Stimulated activated naive CD8-positive, alpha-beta T cell treated with anti-CD3 and anti-CD28 coated beads, Interleukin-15, amount 100 ng/mL, for 72 hours (primary cell): ENCODE measurements at regions not wholly inside any gene's neighbourhood (a gene's known extent, or its start where the extent isn't known, plus 50 kb on each side); places are given as distances from the start of the nearest gene placed in this dataset.
"Not testable (repeated sequence)": the region's sequence is repeated elsewhere in the genome, so short reads cannot be mapped to it uniquely, and the experiment has no call there.

Experiments used
- ATAC-seq: fragments of 150-1000 bp; cut with Tn5 transposase; 2 replicates; pipeline ENCODE4 v1.10.0; 2021; ENCODE audit warnings: mild to moderate bottlenecking, moderate library complexity
- DNase-seq, 2 donors: peaks; one replicate each; pipeline ENCODE4 v3.0.0; 2021 to 2022
- H3K27ac Mint-ChIP-seq, 2 donors: one replicate each; pipeline ENCODE4 v1.8.0; 2022; ENCODE audit warnings: mild to moderate bottlenecking in 2 of 2, mixed read lengths in 2 of 2, moderate library complexity in 2 of 2
- H3K27me3 Mint-ChIP-seq: one replicate; pipeline ENCODE4 v1.8.0; 2022; ENCODE audit warnings: mixed read lengths
- H3K4me1 Mint-ChIP-seq: one replicate; pipeline ENCODE4 v1.8.0; 2022; ENCODE audit warnings: mild to moderate bottlenecking, mixed read lengths
- H3K4me3 Mint-ChIP-seq, 2 donors: one replicate each; pipeline ENCODE4 v1.8.0; 2022; ENCODE audit warnings: mild to moderate bottlenecking in 2 of 2, mixed read lengths in 2 of 2, moderate library complexity in 1 of 2
- H3K9me3 Mint-ChIP-seq, 2 donors: one replicate each; pipeline ENCODE4 v1.8.0; 2022; ENCODE audit warnings: mixed read lengths in 2 of 2

- Mint-ChIP-seq H3K4me3 (no peak overlapping the region), H3K4me1 (no peaks in the 10 kb centered on the region)
These were observed 178.2 kb upstream of the TSHZ3 start for GRCh38 chr19:31527443-31527842.

GRCh38 chr19:31528261-31528660 is 179.0 kb upstream of the TSHZ3 start:
- Mint-ChIP-seq H3K27me3 (peaks cover 6% of the 10 kb centered on the region), H3K27ac (no peak overlapping the region), H3K4me3 (no peak overlapping the region), H3K9me3 (peaks cover 12 to 22% of the 10 kb centered on the region in 2 donors), H3K4me1 (no peaks in the 10 kb centered on the region)
- no peak for ATAC-seq
- no peak for DNase-seq

More at GRCh38 chr19:31527443-31527842, 178.2 kb upstream of the TSHZ3 start:
- DNase-seq (no peak), ATAC-seq (no peak)
- H3K27me3 Mint-ChIP-seq = peaks cover 6% of the 10 kb centered on the region
- no peak overlapping the region for H3K27ac Mint-ChIP-seq
- H3K9me3 Mint-ChIP-seq = peaks cover 12 to 22% of the 10 kb centered on the region in 2 donors

- peaks cover 12 to 22% of the 10 kb centered on the region in 2 donors for H3K9me3 Mint-ChIP-seq
- H3K4me1 Mint-ChIP-seq = no peaks in the 10 kb centered on the region
- no peak overlapping the region for H3K4me3 Mint-ChIP-seq
- peaks cover 6% of the 10 kb centered on the region for H3K27me3 Mint-ChIP-seq
- DNase-seq = no peak
- no peak for ATAC-seq
- H3K27ac Mint-ChIP-seq = no peak overlapping the region
These were observed 179.9 kb upstream of the TSHZ3 start for GRCh38 chr19:31529121-31529520.

- H3K9me3 Mint-ChIP-seq = peaks cover 7 to 17% of the 10 kb centered on the region in 2 donors
- no peak for ATAC-seq
- H3K4me3 Mint-ChIP-seq = no peak overlapping the region
- no peak overlapping the region for H3K27ac Mint-ChIP-seq
- H3K27me3 Mint-ChIP-seq = peaks cover 16% of the 10 kb centered on the region
- H3K4me1 Mint-ChIP-seq = no peaks in the 10 kb centered on the region
- no peak for DNase-seq
These were observed 181.5 kb upstream of the TSHZ3 start for GRCh38 chr19:31530781-31531180.

GRCh38 chr19:31531326-31531725 is 182.1 kb upstream of the TSHZ3 start:
- ATAC-seq = no peak
- Mint-ChIP-seq H3K9me3 (peaks cover 5 to 14% of the 10 kb centered on the region in 2 donors), H3K27ac (no peak overlapping the region), H3K4me3 (no peak overlapping the region), H3K27me3 (peaks cover 16% of the 10 kb centered on the region), H3K4me1 (no peaks in the 10 kb centered on the region)
- no peak for DNase-seq

GRCh38 chr19:31532034-31532433 is 182.8 kb upstream of the TSHZ3 start:
- H3K4me3 Mint-ChIP-seq = no peak overlapping the region
- DNase-seq = no peak
- no peak for ATAC-seq
- H3K27ac Mint-ChIP-seq = peak overlapping the region in 1 of 2 donors; percentile 43
- peaks cover 4 to 13% of the 10 kb centered on the region in 2 donors for H3K9me3 Mint-ChIP-seq
- H3K27me3 Mint-ChIP-seq = peaks cover 16% of the 10 kb centered on the region
- no peaks in the 10 kb centered on the region for H3K4me1 Mint-ChIP-seq

- Mint-ChIP-seq H3K4me1 (no peaks in the 10 kb centered on the region), H3K9me3 (peaks cover 11 to 18% of the 10 kb centered on the region in 2 donors), H3K27ac (no peak overlapping the region), H3K4me3 (no peak overlapping the region), H3K27me3 (peaks cover 16% of the 10 kb centered on the region)
- ATAC-seq (no peak), DNase-seq (no peak)
These were observed 183.9 kb upstream of the TSHZ3 start for GRCh38 chr19:31533114-31533513.

GRCh38 chr19:31534231-31534630 is 185.0 kb upstream of the TSHZ3 start:
- no peaks in the 10 kb centered on the region for H3K4me1 Mint-ChIP-seq
- peaks cover 12 to 22% of the 10 kb centered on the region in 2 donors for H3K9me3 Mint-ChIP-seq
- H3K27ac Mint-ChIP-seq = no peak overlapping the region
- no peak overlapping the region for H3K4me3 Mint-ChIP-seq
- DNase-seq (no peak), ATAC-seq (no peak)
- H3K27me3 Mint-ChIP-seq = peaks cover 16% of the 10 kb centered on the region

GRCh38 chr19:31534786-31535657 is 185.8 kb upstream of the TSHZ3 start:
- DNase-seq (no peak), ATAC-seq (no peak)
- H3K27me3 Mint-ChIP-seq = peaks cover 16% of the 10 kb centered on the region
- no peak overlapping the region for H3K27ac Mint-ChIP-seq
- H3K4me1 Mint-ChIP-seq = no peaks in the 10 kb centered on the region
- peaks cover 12 to 16% of the 10 kb centered on the region in 2 donors for H3K9me3 Mint-ChIP-seq
- no peak overlapping the region for H3K4me3 Mint-ChIP-seq

- Mint-ChIP-seq H3K9me3 (peaks cover 12 to 17% of the 10 kb centered on the region in 2 donors), H3K27me3 (peaks cover 17% of the 10 kb centered on the region), H3K4me3 (no peak overlapping the region), H3K27ac (no peak overlapping the region), H3K4me1 (no peaks in the 10 kb centered on the region)
- ATAC-seq = no peak
- DNase-seq = no peak
These were observed 186.6 kb upstream of the TSHZ3 start for GRCh38 chr19:31535691-31536460.

- peaks cover 18% of the 10 kb centered on the region for H3K27me3 Mint-ChIP-seq
- no peak for DNase-seq
- no peaks in the 10 kb centered on the region for H3K4me1 Mint-ChIP-seq
- no peak overlapping the region for H3K27ac Mint-ChIP-seq
- no peak for ATAC-seq
- H3K4me3 Mint-ChIP-seq = no peak overlapping the region
- peaks cover 12 to 28% of the 10 kb centered on the region in 2 donors for H3K9me3 Mint-ChIP-seq
These were observed 187.9 kb upstream of the TSHZ3 start for GRCh38 chr19:31537136-31537535.

GRCh38 chr19:31537902-31538301 is 188.7 kb upstream of the TSHZ3 start:
- H3K9me3 Mint-ChIP-seq = peaks cover 12 to 28% of the 10 kb centered on the region in 2 donors
- H3K27me3 Mint-ChIP-seq = peaks cover 18% of the 10 kb centered on the region
- DNase-seq, H3K27ac Mint-ChIP-seq, H3K4me3 Mint-ChIP-seq, H3K4me1 Mint-ChIP-seq, ATAC-seq: not testable (repeated sequence)

GRCh38 chr19:31538879-31539278 is 189.6 kb upstream of the TSHZ3 start:
- Mint-ChIP-seq H3K9me3 (peaks cover 12 to 28% of the 10 kb centered on the region in 2 donors), H3K27me3 (peaks cover 18% of the 10 kb centered on the region), H3K27ac (no peak overlapping the region), H3K4me3 (no peak overlapping the region), H3K4me1 (no peaks in the 10 kb centered on the region)
- no peak for ATAC-seq
- no peak for DNase-seq

GRCh38 chr19:31539386-31539785 is 190.2 kb upstream of the TSHZ3 start:
- Mint-ChIP-seq H3K9me3 (peaks cover 12 to 28% of the 10 kb centered on the region in 2 donors), H3K27ac (no peak overlapping the region), H3K4me3 (no peak overlapping the region), H3K27me3 (peaks cover 18% of the 10 kb centered on the region), H3K4me1 (no peaks in the 10 kb centered on the region)
- no peak for DNase-seq
- ATAC-seq = no peak

- Mint-ChIP-seq H3K27me3 (peaks cover 7% of the 10 kb centered on the region), H3K9me3 (peaks cover 15 to 32% of the 10 kb centered on the region in 2 donors), H3K4me1 (no peaks in the 10 kb centered on the region), H3K4me3 (no peak overlapping the region), H3K27ac (peak overlapping the region in 1 of 2 donors; percentile 72)
- ATAC-seq = no peak
- DNase-seq = no peak
These were observed 192.2 kb upstream of the TSHZ3 start for GRCh38 chr19:31541396-31541795.

- no peak for ATAC-seq
- Mint-ChIP-seq H3K9me3 (peaks cover 5 to 20% of the 10 kb centered on the region in 2 donors), H3K27me3 (peaks cover 7% of the 10 kb centered on the region), H3K4me1 (no peaks in the 10 kb centered on the region), H3K27ac (no peak overlapping the region), H3K4me3 (no peak overlapping the region)
- no peak for DNase-seq
These were observed 194.2 kb upstream of the TSHZ3 start for GRCh38 chr19:31543456-31543855.
